Hepatocyte (in vitro differentiated cells): ENCODE measurements at regions not wholly inside any gene's neighbourhood (a gene's known extent, or its start where the extent isn't known, plus 50 kb on each side); places are given as distances from the start of the nearest gene placed in this dataset.

Source experiments
- DNase-seq: peaks from one replicate; pipeline ENCODE4 v3.0.0-alpha.2; 2016; ENCODE audit warnings: low spot score
- H2AFZ ChIP-seq: fragments of 200-600 bp; sonication (generic); 2 replicates; pipeline ENCODE4 v1.6.0; 2016; ENCODE audit warnings: antibody characterized with exemption, mild to moderate bottlenecking
- H3K27ac ChIP-seq: fragments of 200-600 bp; sonication (generic); 2 replicates; pipeline ENCODE4 v1.5.1; 2016; ENCODE audit warnings: mild to moderate bottlenecking
- H3K27me3 ChIP-seq: fragments of 200-600 bp; sonication (generic); 2 replicates; pipeline ENCODE4 v1.6.1; 2016
- H3K36me3 ChIP-seq: fragments of 200-600 bp; sonication (generic); replicated peaks from 2 replicates; pipeline ENCODE4 v1.5.1; 2016; ENCODE audit warnings: low read depth; ENCODE audit not compliant: insufficient read depth
- H3K4me1 ChIP-seq: fragments of 200-600 bp; sonication (generic); 2 replicates; pipeline ENCODE4 v1.5.1; 2016; ENCODE audit warnings: mild to moderate bottlenecking, moderate library complexity; ENCODE audit not compliant: insufficient read depth
- H3K4me2 ChIP-seq: fragments of 200-600 bp; sonication (generic); 2 replicates; pipeline ENCODE4 v1.6.0; 2016
- H3K4me3 ChIP-seq: fragments of 200-600 bp; sonication (generic); 2 replicates; pipeline ENCODE4 v1.5.1; 2016; ENCODE audit warnings: mild to moderate bottlenecking
- H3K79me2 ChIP-seq: fragments of 200-600 bp; sonication (generic); 2 replicates; pipeline ENCODE4 v1.6.0; 2017; ENCODE audit warnings: mild to moderate bottlenecking
- H3K9me2 ChIP-seq: fragments of 200-600 bp; sonication (generic); replicated peaks from 2 replicates; pipeline ENCODE4 v1.6.0; 2017; ENCODE audit warnings: mild to moderate bottlenecking; ENCODE audit not compliant: insufficient read depth
- H3K9me3 ChIP-seq: fragments of 200-600 bp; sonication (generic); 2 replicates; pipeline ENCODE4 v1.5.1; 2016; ENCODE audit warnings: low read depth, mild to moderate bottlenecking
- H4K20me1 ChIP-seq: fragments of 200-600 bp; sonication (generic); 2 replicates; pipeline ENCODE4 v1.6.0; 2016; ENCODE audit warnings: mild to moderate bottlenecking; ENCODE audit not compliant: insufficient read depth, poor library complexity, severe bottlenecking
- CTCF ChIP-seq: fragments of 200-600 bp; sonication (generic); IDR thresholded peaks from 2 replicates; pipeline ENCODE4 v1.5.1; 2016; ENCODE audit warnings: antibody characterized with exemption, mild to moderate bottlenecking; ENCODE audit not compliant: poor library complexity
- EZH2 ChIP-seq: fragments of 200-600 bp; sonication (generic); IDR thresholded peaks from 2 replicates; pipeline ENCODE4 v1.6.1; 2016; ENCODE audit warnings: antibody characterized with exemption, mild to moderate bottlenecking, borderline replicate concordance
- EZH2phosphoT487 ChIP-seq: fragments of 200-600 bp; sonication (generic); IDR thresholded peaks from one replicate; pipeline ENCODE4 v1.6.1; 2018; ENCODE audit warnings: antibody characterized with exemption, mild to moderate bottlenecking, low read depth, moderate library complexity; ENCODE audit not compliant: unreplicated experiment, severe bottlenecking
- WGBS: methylation state at CpG from one replicate; pipeline ENCODE4 v1.1.6; 2016; ENCODE audit warnings: low lambda C conversion rate; ENCODE audit errors: missing lambda C conversion rate; 5-methylcytosine and 5-hydroxymethylcytosine counted together

GRCh38 chr7:68058014-68058413, 1061.4 kb downstream of the TYW1 start:
- Histone ChIP-seq H3K27me3 (peaks cover 3% of the 10 kb centered on the region), H2AFZ (no peak overlapping the region), H3K9me3 (no peaks in the 10 kb centered on the region), H3K36me3 (no peaks in the 10 kb centered on the region), H4K20me1 (no peaks in the 10 kb centered on the region), H3K27ac (no peak overlapping the region), H3K9me2 (no peaks in the 10 kb centered on the region), H3K4me3 (no peak overlapping the region), H3K4me1 (no peaks in the 10 kb centered on the region), H3K4me2 (no peak overlapping the region), H3K79me2 (no peaks in the 10 kb centered on the region)
- no peak for DNase-seq
- 74% methylated on average over 2 of the region's 2 CpGs for WGBS
- TF ChIP-seq CTCF, result no peak
- no peak for TF ChIP-seq EZH2
- TF ChIP-seq EZH2phosphoT487, result no peak

- H3K9me3 ChIP-seq, result no peaks in the 10 kb centered on the region
- peak; percentile 8 for DNase-seq
- TF ChIP-seq CTCF (peak; percentile 39), EZH2 (no peak)
These were observed 1066.5 kb downstream of the TYW1 start for GRCh38 chr7:68063171-68063570.

GRCh38 chr7:68065581-68065980, 1068.9 kb downstream of the TYW1 start:
- Histone ChIP-seq H4K20me1 (no peaks in the 10 kb centered on the region), H2AFZ (no peak overlapping the region), H3K27ac (no peak overlapping the region), H3K36me3 (no peaks in the 10 kb centered on the region), H3K79me2 (no peaks in the 10 kb centered on the region), H3K4me3 (no peak overlapping the region), H3K4me2 (no peak overlapping the region), H3K27me3 (peaks cover 1% of the 10 kb centered on the region), H3K4me1 (no peaks in the 10 kb centered on the region), H3K9me3 (no peaks in the 10 kb centered on the region), H3K9me2 (no peaks in the 10 kb centered on the region)
- 50% methylated on average over 4 of the region's 4 CpGs for WGBS
- peak; percentile 18 for DNase-seq
- no peak for TF ChIP-seq CTCF
- no peak for TF ChIP-seq EZH2phosphoT487
- no peak for TF ChIP-seq EZH2

More at GRCh38 chr7:68063171-68063570, 1066.5 kb downstream of the TYW1 start:
- Histone ChIP-seq H3K4me3 (no peak overlapping the region), H2AFZ (no peak overlapping the region), H3K4me1 (no peaks in the 10 kb centered on the region), H3K9me2 (no peaks in the 10 kb centered on the region), H3K4me2 (no peak overlapping the region), H4K20me1 (no peaks in the 10 kb centered on the region), H3K27me3 (peaks cover 3% of the 10 kb centered on the region), H3K79me2 (no peaks in the 10 kb centered on the region), H3K36me3 (no peaks in the 10 kb centered on the region), H3K27ac (no peak overlapping the region)
- 68% methylated on average over 5 of the region's 6 CpGs for WGBS

GRCh38 chr7:68067845-68068244, 1071.2 kb downstream of the TYW1 start:
- H3K9me3 ChIP-seq, result no peaks in the 10 kb centered on the region
- no peak overlapping the region for H3K27ac ChIP-seq
- H3K27me3 ChIP-seq, result no peaks in the 10 kb centered on the region
- H4K20me1 ChIP-seq, result no peaks in the 10 kb centered on the region
- no peaks in the 10 kb centered on the region for H3K36me3 ChIP-seq
- H3K4me3 ChIP-seq, result no peak overlapping the region
- no peak for TF ChIP-seq EZH2
- no peak for TF ChIP-seq CTCF
- TF ChIP-seq EZH2phosphoT487, result no peak
- no peak for DNase-seq
- 78% methylated on average over 4 of the region's 4 CpGs for WGBS
- H3K9me2 ChIP-seq, result no peaks in the 10 kb centered on the region
- H3K4me2 ChIP-seq, result no peak overlapping the region
- no peaks in the 10 kb centered on the region for H3K79me2 ChIP-seq
- no peaks in the 10 kb centered on the region for H3K4me1 ChIP-seq
- H2AFZ ChIP-seq, result no peak overlapping the region
